ENCODE measurements at regions not wholly inside any gene's neighbourhood (a gene's known extent, or its start where the extent isn't known, plus 50 kb on each side); places are given as distances from the start of the nearest gene placed in this dataset.
"Not testable (repeated sequence)": the region's sequence is repeated elsewhere in the genome, so short reads cannot be mapped to it uniquely, and the experiment has no call there.

GRCh38 chr1:238767321-238767720 is 619.0 kb upstream of the CHRM3 start:
- no peak for DNase-seq (ENCODE audit: low read depth)

- no peak for DNase-seq (ENCODE audit: low read depth)
Observed at GRCh38 chr1:238764779-238765178, 621.6 kb upstream of the CHRM3 start.

- no peak for DNase-seq (ENCODE audit: low read depth)
Observed at GRCh38 chr1:238753252-238753651, 633.1 kb upstream of the CHRM3 start.

- no peak for DNase-seq (ENCODE audit: low read depth)
Observed at GRCh38 chr1:238752327-238752726, 634.0 kb upstream of the CHRM3 start.

- no peak for DNase-seq (ENCODE audit: low read depth)
Observed at GRCh38 chr1:238745069-238745468, 641.3 kb upstream of the CHRM3 start.

- DNase-seq (ENCODE audit: low read depth), result no peak
Observed at GRCh38 chr1:238738892-238739291, 647.5 kb upstream of the CHRM3 start.

GRCh38 chr1:238727670-238728069 is 658.7 kb upstream of the CHRM3 start:
- no peak for DNase-seq (ENCODE audit: low read depth)

GRCh38 chr1:238722812-238723211 is 663.6 kb upstream of the CHRM3 start:
- DNase-seq (ENCODE audit: low read depth), result no peak

- DNase-seq (ENCODE audit: low read depth), result peak; percentile 4
Observed at GRCh38 chr1:238710697-238711096, 675.7 kb upstream of the CHRM3 start.

GRCh38 chr1:238701024-238701423 is 685.3 kb upstream of the CHRM3 start:
- DNase-seq (ENCODE audit: low read depth), result no peak

- DNase-seq (ENCODE audit: low read depth), result peak; percentile 35
Observed at GRCh38 chr1:238690415-238690814, 696.0 kb upstream of the CHRM3 start.

GRCh38 chr1:238684576-238684975 is 701.8 kb upstream of the CHRM3 start:
- not testable (repeated sequence) for DNase-seq (ENCODE audit: low read depth)

- DNase-seq (ENCODE audit: low read depth), result no peak
Observed at GRCh38 chr1:238681451-238681850, 704.9 kb upstream of the CHRM3 start.

- peak; percentile 43 for DNase-seq (ENCODE audit: low read depth)
Observed at GRCh38 chr1:238681021-238681420, 705.3 kb upstream of the CHRM3 start.

GRCh38 chr1:238677567-238677966 is 708.8 kb upstream of the CHRM3 start:
- peak; percentile 16 for DNase-seq (ENCODE audit: low read depth)

GRCh38 chr1:238675221-238675620 is 711.1 kb upstream of the CHRM3 start:
- DNase-seq (ENCODE audit: low read depth), result no peak

- DNase-seq (ENCODE audit: low read depth), result no peak
Observed at GRCh38 chr1:238674316-238674715, 712.1 kb upstream of the CHRM3 start.

GRCh38 chr1:238673561-238673960 is 712.8 kb upstream of the CHRM3 start:
- no peak for DNase-seq (ENCODE audit: low read depth)

- DNase-seq (ENCODE audit: low read depth), result no peak
Observed at GRCh38 chr1:238672806-238673205, 713.6 kb upstream of the CHRM3 start.

GRCh38 chr1:238672262-238672661 is 714.1 kb upstream of the CHRM3 start:
- no peak for DNase-seq (ENCODE audit: low read depth)

- peak; percentile 12 for DNase-seq (ENCODE audit: low read depth)
Observed at GRCh38 chr1:238664139-238664538, 722.2 kb upstream of the CHRM3 start.

GRCh38 chr1:238660849-238661248 is 725.5 kb upstream of the CHRM3 start:
- no peak for DNase-seq (ENCODE audit: low read depth)

- DNase-seq (ENCODE audit: low read depth), result peak; percentile 71
Observed at GRCh38 chr1:238658763-238659162, 727.6 kb upstream of the CHRM3 start.

- DNase-seq (ENCODE audit: low read depth), result peak; percentile 71
Observed at GRCh38 chr1:238653693-238654321, 732.6 kb upstream of the CHRM3 start.

Data from LHCN-M2 (cell line).